CD4-positive, alpha-beta T cell treated with Interleukin-17A for 1 hour (primary cell): ENCODE measurements at regions not wholly inside any gene's neighbourhood (a gene's known extent, or its start where the extent isn't known, plus 50 kb on each side); places are given as distances from the start of the nearest gene placed in this dataset.

Source experiments
- DNase-seq: peaks from one replicate; pipeline ENCODE4 v3.0.0-alpha.2; 2020

- no peak for DNase-seq
These were observed 150.2 kb upstream of the PLEKHG7 start for GRCh38 chr12:92552412-92553108.

GRCh38 chr12:92551853-92552397 is 150.9 kb upstream of the PLEKHG7 start:
- DNase-seq = peak; percentile 15

- no peak for DNase-seq
These were observed 151.6 kb upstream of the PLEKHG7 start for GRCh38 chr12:92551210-92551609.

GRCh38 chr12:92550661-92551060 is 152.1 kb upstream of the PLEKHG7 start:
- DNase-seq = no peak

GRCh38 chr12:92550254-92550653 is 152.5 kb upstream of the PLEKHG7 start:
- DNase-seq = no peak

GRCh38 chr12:92549516-92549915 is 153.3 kb upstream of the PLEKHG7 start:
- no peak for DNase-seq

- no peak for DNase-seq
These were observed 154.9 kb upstream of the PLEKHG7 start for GRCh38 chr12:92547906-92548305.

GRCh38 chr12:92547420-92547819 is 155.4 kb upstream of the PLEKHG7 start:
- DNase-seq = no peak

- no peak for DNase-seq
These were observed 156.0 kb upstream of the PLEKHG7 start for GRCh38 chr12:92546635-92547348.

GRCh38 chr12:92546259-92546634 is 156.5 kb upstream of the PLEKHG7 start:
- no peak for DNase-seq

- DNase-seq = no peak
These were observed 158.5 kb upstream of the PLEKHG7 start for GRCh38 chr12:92544322-92544721.

GRCh38 chr12:92543840-92544239 is 158.9 kb upstream of the PLEKHG7 start:
- no peak for DNase-seq

- DNase-seq = no peak
These were observed 159.4 kb upstream of the PLEKHG7 start for GRCh38 chr12:92543359-92543758.

- DNase-seq = no peak
These were observed 161.1 kb upstream of the PLEKHG7 start for GRCh38 chr12:92541731-92542130.

GRCh38 chr12:92540782-92541423 is 161.9 kb upstream of the PLEKHG7 start:
- no peak for DNase-seq

GRCh38 chr12:92539976-92540781 is 162.6 kb upstream of the PLEKHG7 start:
- peak; percentile 54 for DNase-seq

- DNase-seq = peak; percentile 59
These were observed 163.6 kb upstream of the PLEKHG7 start for GRCh38 chr12:92539110-92539749.

- DNase-seq = no peak
These were observed 165.4 kb upstream of the PLEKHG7 start for GRCh38 chr12:92537290-92537960.

- no peak for DNase-seq
These were observed 166.8 kb upstream of the PLEKHG7 start for GRCh38 chr12:92535961-92536360.

GRCh38 chr12:92533280-92533890 is 169.4 kb upstream of the PLEKHG7 start:
- DNase-seq = no peak

GRCh38 chr12:92530706-92531105 is 172.1 kb upstream of the PLEKHG7 start:
- no peak for DNase-seq
